GM13977 (cell line): ENCODE measurements at regions not wholly inside any gene's neighbourhood (a gene's known extent, or its start where the extent isn't known, plus 50 kb on each side); places are given as distances from the start of the nearest gene placed in this dataset.

Source experiments
- DNase-seq: peaks from one replicate; pipeline ENCODE4 v3.0.0; 2012; ENCODE audit warnings: low spot score
- CTCF ChIP-seq: IDR thresholded peaks from 2 replicates; pipeline ENCODE4 v1.5.1; 2012; ENCODE audit warnings: mild to moderate bottlenecking, control low read depth; ENCODE audit not compliant: insufficient read depth; ENCODE audit errors: extremely low read depth, missing control alignments
- in situ Hi-C: fragments of 300-500 bp; cut with MboI; formaldehyde crosslinking; loops from one replicate; pipeline ENCODE4 v1.12.0; 2022; ENCODE audit warnings: low sequenced_read_pairs, low pct_unique_long_range_greater_than_20kb, mixed read lengths, inconsistent platforms; ENCODE audit not compliant: unreplicated experiment

- DNase-seq, result no peak
- in situ Hi-C loops, result no loop called here
- TF ChIP-seq CTCF, result no peak
These were observed 160.9 kb upstream of the CDH5 start for GRCh38 chr16:66205287-66206231.

GRCh38 chr16:66204756-66205155 is 161.7 kb upstream of the CDH5 start:
- in situ Hi-C loops, result no loop called here
- no peak for DNase-seq
- no peak for TF ChIP-seq CTCF

GRCh38 chr16:66203476-66203875 is 163.0 kb upstream of the CDH5 start:
- in situ Hi-C loops, result no loop called here
- no peak for TF ChIP-seq CTCF
- DNase-seq, result no peak

GRCh38 chr16:66199189-66199588 is 167.3 kb upstream of the CDH5 start:
- DNase-seq, result no peak
- in situ Hi-C loops, result no loop called here
- no peak for TF ChIP-seq CTCF

GRCh38 chr16:66198641-66199040 is 167.8 kb upstream of the CDH5 start:
- no peak for DNase-seq
- in situ Hi-C loops, result no loop called here
- no peak for TF ChIP-seq CTCF

GRCh38 chr16:66197668-66198278 is 168.7 kb upstream of the CDH5 start:
- TF ChIP-seq CTCF, result no peak

More at GRCh38 chr16:66197668-66198278, 168.7 kb upstream of the CDH5 start:
- DNase-seq, result no peak
- in situ Hi-C loops, result no loop called here
